ENCODE measurements at regions not wholly inside any gene's neighbourhood (a gene's known extent, or its start where the extent isn't known, plus 50 kb on each side); places are given as distances from the start of the nearest gene placed in this dataset.

DNA sequence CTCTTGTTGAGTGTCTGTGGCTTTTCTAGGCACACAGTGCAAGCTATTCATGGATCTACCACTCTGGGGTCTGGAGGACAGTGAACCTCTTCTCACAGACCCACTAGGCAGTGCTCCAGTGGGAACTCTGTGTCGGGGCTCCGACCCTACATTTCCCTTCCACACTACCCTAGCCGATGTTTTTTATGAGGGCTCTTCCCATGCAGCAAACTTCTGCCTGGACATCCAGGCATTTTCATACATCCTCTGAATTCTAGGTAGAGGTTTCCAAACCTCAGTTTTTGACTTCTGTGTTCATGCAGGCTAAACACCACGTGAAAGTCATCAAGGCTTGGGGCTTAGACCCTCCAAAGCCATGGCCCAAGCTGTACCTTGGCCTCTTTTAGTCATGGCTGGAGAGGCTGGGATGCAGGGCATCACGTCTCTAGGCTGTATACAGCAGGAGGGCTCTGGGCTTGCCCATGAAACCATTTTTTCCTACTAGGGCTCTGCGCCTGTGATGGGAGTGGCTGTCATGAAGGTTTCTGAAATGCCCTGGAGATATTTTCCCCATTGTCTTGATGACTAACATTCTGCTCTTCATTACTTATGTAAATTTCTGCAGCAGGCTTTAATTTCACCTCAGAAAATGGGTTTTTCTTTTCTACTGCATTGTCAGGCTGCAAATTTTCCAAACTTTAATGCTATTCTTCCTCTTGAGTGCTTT is 249.8 kb upstream of the CPEB2 start:
- no peak for DNase-seq

DNA sequence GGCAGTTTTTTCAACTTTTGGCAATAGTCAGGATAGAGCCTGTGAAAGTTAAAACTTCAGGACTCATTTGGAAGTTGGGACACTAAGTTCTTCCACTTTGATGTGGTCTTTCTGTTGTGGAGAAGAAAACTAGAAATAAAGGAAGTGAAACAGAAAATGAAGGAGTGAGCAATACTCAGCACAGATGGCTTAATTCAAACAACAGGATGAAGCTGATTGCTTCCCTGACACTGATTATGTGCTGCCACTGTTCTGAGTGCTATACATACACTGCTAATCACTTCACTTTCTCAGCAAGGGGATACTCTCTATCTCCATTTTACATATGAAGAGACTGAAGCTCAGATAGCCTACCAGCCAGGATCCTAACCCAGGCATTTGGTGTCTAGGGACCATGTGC is 235.1 kb upstream of the CPEB2 start:
- no peak for DNase-seq

GRCh38 chr4:14768449-14768848 is 233.8 kb upstream of the CPEB2 start:
- DNase-seq: no peak

GRCh38 chr4:14769993-14770392 is 232.3 kb upstream of the CPEB2 start:
- no peak for DNase-seq

GRCh38 chr4:14771094-14771493 is 231.2 kb upstream of the CPEB2 start:
- DNase-seq: no peak

DNA sequence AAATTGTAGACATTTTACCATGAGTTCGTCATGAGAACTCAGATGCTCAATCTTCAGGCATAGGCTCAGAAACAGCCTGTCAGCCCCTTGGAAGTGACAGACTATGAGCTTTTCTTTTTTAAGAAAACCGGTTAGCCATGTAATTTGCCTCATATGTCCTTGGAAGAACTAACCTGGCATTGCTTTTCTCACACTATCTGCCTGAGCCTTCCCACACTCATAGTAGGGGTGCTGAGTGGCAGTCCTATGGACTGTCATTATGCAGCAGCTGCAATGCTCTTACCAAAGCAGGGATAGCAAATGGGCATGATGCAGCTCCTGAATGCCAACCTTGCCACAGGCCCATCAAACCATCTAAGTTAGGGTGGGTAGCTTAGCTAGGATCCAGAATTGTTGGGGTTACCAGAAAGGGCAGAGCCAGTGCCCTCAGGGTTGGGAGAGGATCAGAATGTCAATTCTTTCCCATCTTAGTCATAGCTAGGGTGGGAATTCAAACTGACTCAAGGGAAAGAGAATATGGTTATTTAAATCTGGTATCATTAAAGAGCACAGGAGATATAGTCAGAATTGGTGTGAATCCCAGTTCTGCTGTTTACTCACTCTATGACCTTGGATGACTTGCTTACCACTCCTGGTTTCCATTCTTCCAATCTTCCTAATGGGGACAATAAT is 230.6 kb upstream of the CPEB2 start:
- DNase-seq: no peak

- no peak for DNase-seq
Observed at GRCh38 chr4:14772388-14772787, 229.9 kb upstream of the CPEB2 start.

- DNase-seq: no peak
Observed at GRCh38 chr4:14783011-14783877, 219.0 kb upstream of the CPEB2 start.

- DNase-seq: no peak
Observed at GRCh38 chr4:14787221-14787620, 215.1 kb upstream of the CPEB2 start.

DNA sequence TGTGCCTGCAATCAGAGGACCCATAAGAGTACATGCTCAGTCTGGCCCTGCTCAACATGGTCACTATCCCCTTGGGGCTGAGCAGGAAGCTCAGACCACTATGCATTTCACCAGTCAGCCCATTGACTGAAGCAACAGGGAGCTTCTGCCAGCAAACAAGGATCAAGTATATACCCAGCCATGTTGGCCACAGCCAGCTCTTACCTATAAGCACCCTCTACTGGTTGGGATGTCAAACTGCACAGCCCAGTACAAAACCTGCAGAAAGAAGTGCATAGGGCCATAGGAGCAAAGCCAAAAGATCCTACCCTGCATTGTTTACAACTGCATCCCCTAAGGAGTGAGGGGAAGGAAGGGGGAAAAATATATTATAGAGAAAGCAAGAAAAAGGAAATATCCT is 214.4 kb upstream of the CPEB2 start:
- DNase-seq: no peak

DNA sequence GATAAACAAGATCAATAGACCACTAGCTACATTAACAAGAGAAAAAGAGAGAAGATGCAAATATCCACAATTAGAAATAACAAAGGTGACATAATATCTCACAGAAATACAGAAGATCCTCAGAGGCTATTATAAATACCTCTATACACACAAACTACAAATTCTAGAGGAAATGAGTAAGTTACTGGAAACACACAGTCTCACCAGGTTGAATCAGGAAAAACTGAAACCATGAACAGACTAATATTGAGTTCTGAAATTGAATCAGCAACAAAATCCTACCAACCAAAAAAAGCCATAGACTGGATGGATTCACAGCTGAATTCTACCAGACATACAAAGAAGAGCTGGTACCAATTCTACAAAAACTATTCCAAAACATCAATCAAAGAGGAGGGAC is 211.8 kb upstream of the CPEB2 start:
- no peak for DNase-seq

GRCh38 chr4:14792702-14793227 is 209.5 kb upstream of the CPEB2 start:
- no peak for DNase-seq

GRCh38 chr4:14800977-14801376 is 201.3 kb upstream of the CPEB2 start:
- DNase-seq: no peak

GRCh38 chr4:14802596-14802995 is 199.7 kb upstream of the CPEB2 start:
- DNase-seq: no peak

DNA sequence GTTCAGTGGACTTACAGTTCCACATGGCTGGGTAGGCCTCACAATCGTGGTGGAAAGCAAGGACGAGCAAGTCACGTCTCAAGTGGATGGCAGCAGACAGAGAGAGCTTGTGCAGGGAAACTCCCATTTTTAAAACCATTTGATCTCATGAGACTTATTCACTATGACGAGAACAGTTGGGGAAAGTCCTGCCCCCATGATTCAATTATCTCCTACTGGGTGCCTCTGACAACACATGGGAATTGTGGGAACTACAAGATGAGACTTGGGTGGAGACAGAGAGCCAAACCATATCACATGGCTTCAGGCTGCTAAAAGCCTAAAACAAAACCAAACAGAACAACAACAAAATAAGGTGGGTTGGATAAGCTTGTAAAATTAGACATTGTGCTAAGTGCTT is 194.4 kb upstream of the CPEB2 start:
- no peak for DNase-seq

GRCh38 chr4:14809203-14809602 is 193.1 kb upstream of the CPEB2 start:
- no peak for DNase-seq

DNA sequence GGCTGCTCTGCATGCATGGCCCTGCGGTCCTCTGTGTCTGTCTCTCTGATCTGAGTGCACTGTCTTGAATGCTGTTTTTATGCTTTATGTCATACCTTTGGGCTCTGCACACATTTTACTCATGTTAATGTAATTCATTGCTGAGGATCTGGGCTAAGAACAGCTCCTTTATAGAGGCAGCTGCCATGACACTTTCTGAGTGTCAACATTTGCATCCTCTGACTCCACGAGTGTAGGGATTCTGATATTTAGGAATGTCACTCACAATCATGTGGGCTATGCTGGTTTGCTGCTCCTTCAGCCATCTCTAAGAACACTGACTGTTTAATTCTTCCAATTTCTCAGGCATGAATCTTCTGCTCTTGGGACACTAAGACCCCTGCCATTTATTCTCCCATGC is 192.2 kb upstream of the CPEB2 start:
- DNase-seq: no peak

GRCh38 chr4:14810568-14810967 is 191.7 kb upstream of the CPEB2 start:
- DNase-seq: no peak

DNA sequence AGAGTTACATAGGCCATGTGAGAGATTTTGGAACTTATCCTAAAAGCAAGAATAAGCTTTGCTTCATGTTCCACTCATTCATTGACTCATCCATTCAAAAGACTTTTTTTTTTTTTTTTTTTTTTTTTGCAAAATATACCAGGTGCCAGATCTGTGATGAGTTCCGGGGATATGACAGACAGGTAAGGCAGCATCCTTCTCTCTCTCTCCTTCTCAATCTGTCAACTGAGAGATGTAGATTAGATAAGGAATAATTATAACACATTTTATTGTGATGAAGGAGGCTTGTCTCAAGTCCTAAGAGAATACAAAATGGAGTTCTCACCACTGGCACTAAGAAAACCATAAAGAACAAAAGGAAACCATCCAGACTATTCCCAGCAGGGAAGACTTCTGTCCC is 190.2 kb upstream of the CPEB2 start:
- DNase-seq: no peak

DNA sequence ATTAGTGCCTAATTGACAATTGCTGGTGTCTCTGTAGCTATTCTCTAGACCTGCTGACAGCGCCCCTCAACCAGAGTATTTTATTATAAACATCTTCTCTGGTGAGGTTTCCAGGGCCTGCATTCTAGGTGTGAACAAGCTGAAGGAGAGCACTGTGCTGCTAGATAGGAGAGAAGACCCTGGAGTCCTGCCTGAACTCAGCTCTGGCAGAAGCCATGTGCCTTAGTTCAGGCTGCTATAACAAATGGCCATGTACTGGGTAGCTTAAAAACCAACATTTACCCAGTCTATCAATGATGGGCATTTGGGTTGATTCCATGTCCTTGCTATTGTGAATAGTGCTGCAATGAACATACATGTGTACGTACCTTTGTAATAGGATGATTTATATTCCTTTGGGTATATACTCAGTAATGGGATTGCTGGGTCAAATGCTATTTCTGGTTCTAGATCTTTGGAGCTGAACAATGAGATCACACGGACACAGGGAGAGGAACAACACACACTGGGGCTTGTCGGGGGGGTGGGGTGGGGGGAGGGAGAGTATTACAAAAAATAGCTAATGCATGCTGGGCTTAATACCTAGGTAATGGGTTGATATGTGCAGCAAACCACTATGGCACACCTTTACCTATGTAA is 185.5 kb upstream of the CPEB2 start:
- DNase-seq: no peak

DNA sequence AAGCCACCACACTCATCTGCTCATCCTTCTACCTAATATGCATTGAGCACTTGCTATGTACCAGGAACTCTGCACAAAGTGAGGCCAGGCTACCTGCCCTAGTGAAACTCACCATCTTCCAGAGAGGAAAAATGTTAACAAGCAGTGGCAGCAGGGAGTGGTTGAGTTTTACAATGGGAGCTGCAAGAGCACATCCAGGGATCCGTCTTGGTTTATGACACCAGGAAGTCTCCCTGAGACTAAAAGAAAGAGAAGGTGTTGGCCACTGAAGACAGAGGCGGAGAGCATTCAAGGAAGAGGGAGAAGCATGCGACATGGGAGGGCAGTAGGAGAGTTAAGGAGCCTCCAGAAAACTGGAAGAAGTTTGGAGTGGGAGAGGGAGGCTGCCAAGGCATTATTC is 178.1 kb upstream of the CPEB2 start:
- DNase-seq: no peak

- peak in 1 of 2 experiments; percentile 52 for DNase-seq
Observed at GRCh38 chr4:14827111-14827510, 175.2 kb upstream of the CPEB2 start.

DNA sequence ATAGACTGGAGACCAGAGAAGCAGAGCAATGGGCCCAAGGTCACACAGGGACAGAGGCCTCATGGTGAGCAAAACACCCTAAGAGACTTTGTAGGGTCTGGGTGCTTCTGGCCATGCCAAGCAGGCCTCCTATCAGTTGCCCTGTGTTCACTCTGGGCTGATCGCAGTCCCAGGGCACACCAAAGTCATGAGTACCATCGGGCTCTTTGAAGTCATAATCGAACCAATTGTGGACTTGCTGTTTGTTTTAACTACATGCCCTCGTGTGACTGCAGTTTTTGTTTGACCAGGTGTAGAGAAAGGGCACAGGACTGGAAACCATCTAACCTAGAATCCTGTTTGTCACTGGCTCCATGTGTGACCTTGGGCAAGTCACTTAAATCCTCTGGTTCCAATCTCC is 172.5 kb upstream of the CPEB2 start:
- no peak for DNase-seq
